GM11168 (cell line): ENCODE measurements at regions not wholly inside any gene's neighbourhood (a gene's known extent, or its start where the extent isn't known, plus 50 kb on each side); places are given as distances from the start of the nearest gene placed in this dataset.
"Not testable (repeated sequence)": the region's sequence is repeated elsewhere in the genome, so short reads cannot be mapped to it uniquely, and the experiment has no call there.

ENCODE experiments used
- in situ Hi-C: fragments of 300-500 bp; cut with MboI; formaldehyde crosslinking; loops from one replicate; pipeline ENCODE4 v1.12.0; 2022; ENCODE audit warnings: low sequenced_read_pairs; ENCODE audit not compliant: unreplicated experiment

- in situ Hi-C loops = no loop called here
These were observed 1400.4 kb downstream of the SUCLG1 start for GRCh38 chr2:83058683-83059082.

GRCh38 chr2:83055376-83056010 is 1403.6 kb downstream of the SUCLG1 start:
- in situ Hi-C loops = no loop called here

GRCh38 chr2:83054751-83055150 is 1404.3 kb downstream of the SUCLG1 start:
- in situ Hi-C loops = no loop called here

- in situ Hi-C loops = no loop called here
These were observed 1407.4 kb downstream of the SUCLG1 start for GRCh38 chr2:83051538-83052170.

GRCh38 chr2:83042053-83042452 is 1417.0 kb downstream of the SUCLG1 start:
- in situ Hi-C loops = no loop called here

- in situ Hi-C loops = no loop called here
These were observed 1436.4 kb downstream of the SUCLG1 start for GRCh38 chr2:83022631-83023210.

- in situ Hi-C loops = no loop called here
These were observed 1441.6 kb downstream of the SUCLG1 start for GRCh38 chr2:83017366-83018090.

- in situ Hi-C loops = no loop called here
These were observed 1442.6 kb downstream of the SUCLG1 start for GRCh38 chr2:83016343-83017110.

- in situ Hi-C loops = no loop called here
These were observed 1443.2 kb downstream of the SUCLG1 start for GRCh38 chr2:83015900-83016299.

GRCh38 chr2:83015035-83015715 is 1443.9 kb downstream of the SUCLG1 start:
- in situ Hi-C loops = no loop called here

- in situ Hi-C loops = no loop called here
These were observed 1444.6 kb downstream of the SUCLG1 start for GRCh38 chr2:83014462-83014861.

- in situ Hi-C loops = no loop called here
These were observed 1452.1 kb downstream of the SUCLG1 start for GRCh38 chr2:83006961-83007360.

- in situ Hi-C loops = no loop called here
These were observed 1455.5 kb downstream of the SUCLG1 start for GRCh38 chr2:83003555-83003954.

- in situ Hi-C loops = no loop called here
These were observed 1456.4 kb downstream of the SUCLG1 start for GRCh38 chr2:83002706-83003105.

GRCh38 chr2:82998781-82999180 is 1460.3 kb downstream of the SUCLG1 start:
- in situ Hi-C loops = no loop called here

- in situ Hi-C loops = no loop called here
These were observed 1462.9 kb downstream of the SUCLG1 start for GRCh38 chr2:82996217-82996616.

- in situ Hi-C loops = no loop called here
These were observed 1464.9 kb downstream of the SUCLG1 start for GRCh38 chr2:82994151-82994550.

GRCh38 chr2:82993609-82994008 is 1465.5 kb downstream of the SUCLG1 start:
- in situ Hi-C loops = no loop called here

- in situ Hi-C loops = no loop called here
These were observed 1466.1 kb downstream of the SUCLG1 start for GRCh38 chr2:82992968-82993367.

- in situ Hi-C loops = not testable (repeated sequence)
These were observed 1471.4 kb downstream of the SUCLG1 start for GRCh38 chr2:82987706-82988105.
